ENCODE measurements at regions not wholly inside any gene's neighbourhood (a gene's known extent, or its start where the extent isn't known, plus 50 kb on each side); places are given as distances from the start of the nearest gene placed in this dataset.

GRCh38 chr14:71486279-71486678, 445.9 kb upstream of the RGS6 start:
- TF ChIP-seq, protein P1, sequence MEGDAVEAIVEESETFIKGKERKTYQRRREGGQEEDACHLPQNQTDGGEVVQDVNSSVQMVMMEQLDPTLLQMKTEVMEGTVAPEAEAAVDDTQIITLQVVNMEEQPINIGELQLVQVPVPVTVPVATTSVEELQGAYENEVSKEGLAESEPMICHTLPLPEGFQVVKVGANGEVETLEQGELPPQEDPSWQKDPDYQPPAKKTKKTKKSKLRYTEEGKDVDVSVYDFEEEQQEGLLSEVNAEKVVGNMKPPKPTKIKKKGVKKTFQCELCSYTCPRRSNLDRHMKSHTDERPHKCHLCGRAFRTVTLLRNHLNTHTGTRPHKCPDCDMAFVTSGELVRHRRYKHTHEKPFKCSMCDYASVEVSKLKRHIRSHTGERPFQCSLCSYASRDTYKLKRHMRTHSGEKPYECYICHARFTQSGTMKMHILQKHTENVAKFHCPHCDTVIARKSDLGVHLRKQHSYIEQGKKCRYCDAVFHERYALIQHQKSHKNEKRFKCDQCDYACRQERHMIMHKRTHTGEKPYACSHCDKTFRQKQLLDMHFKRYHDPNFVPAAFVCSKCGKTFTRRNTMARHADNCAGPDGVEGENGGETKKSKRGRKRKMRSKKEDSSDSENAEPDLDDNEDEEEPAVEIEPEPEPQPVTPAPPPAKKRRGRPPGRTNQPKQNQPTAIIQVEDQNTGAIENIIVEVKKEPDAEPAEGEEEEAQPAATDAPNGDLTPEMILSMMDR (IDR thresholded peaks at IDR 0.05) = no peak
- no peak for TF ChIP-seq EP300 (IDR thresholded peaks at IDR 0.05)
